ENCODE measurements at regions not wholly inside any gene's neighbourhood (a gene's known extent, or its start where the extent isn't known, plus 50 kb on each side); places are given as distances from the start of the nearest gene placed in this dataset.
"Not testable (repeated sequence)": the region's sequence is repeated elsewhere in the genome, so short reads cannot be mapped to it uniquely, and the experiment has no call there.

- intact Hi-C loops (cut with DNase I; ENCODE audit: low total_unique reads), result no loop called here
- 86 to 96% methylated on average over 4 to 5 of the region's 5 CpGs for WGBS, 2 donors
- Histone ChIP-seq H3K27me3 (no peaks in the 10 kb centered on the region), H3K27ac (no peak overlapping the region), H3K4me3 (no peak overlapping the region), H3K4me1 (peaks cover 8% of the 10 kb centered on the region), H3K36me3 (ENCODE audit: low read depth, missing control alignments) (no peaks in the 10 kb centered on the region), H3K9me3 (no peaks in the 10 kb centered on the region)
- DNase-seq, result no peak
- TF ChIP-seq CTCF (IDR thresholded peaks at IDR 0.05), result no peak
- TF ChIP-seq POLR2A (IDR thresholded peaks at IDR 0.05), result no peak
These were observed 197.7 kb downstream of the RPS24 start for GRCh38 chr10:78231327-78231726.

- H3K4me3 ChIP-seq, result no peak overlapping the region
- no peaks in the 10 kb centered on the region for H3K27me3 ChIP-seq
- no peaks in the 10 kb centered on the region for H3K36me3 ChIP-seq (ENCODE audit: low read depth, missing control alignments)
- intact Hi-C loops (cut with DNase I; ENCODE audit: low total_unique reads), result no loop called here
- peak; percentile 65 for DNase-seq
- no peaks in the 10 kb centered on the region for H3K9me3 ChIP-seq
- no peak overlapping the region for H3K27ac ChIP-seq
- WGBS, 2 donors, result 39 to 58% methylated on average over 4 of the region's 4 CpGs
- peaks cover 8% of the 10 kb centered on the region for H3K4me1 ChIP-seq
- TF ChIP-seq CTCF (IDR thresholded peaks at IDR 0.05) (peak; percentile 22 to 44 (median 39)), POLR2A (IDR thresholded peaks at IDR 0.05) (no peak)
These were observed 198.3 kb downstream of the RPS24 start for GRCh38 chr10:78231939-78232338.

GRCh38 chr10:78236416-78237015, 202.9 kb downstream of the RPS24 start:
- Histone ChIP-seq H3K36me3 (ENCODE audit: low read depth, missing control alignments) (no peaks in the 10 kb centered on the region), H3K27me3 (no peaks in the 10 kb centered on the region), H3K9me3 (no peaks in the 10 kb centered on the region), H3K4me1 (peaks cover 8% of the 10 kb centered on the region), H3K4me3 (no peak overlapping the region), H3K27ac (no peak overlapping the region)
- no peak for DNase-seq
- TF ChIP-seq POLR2A (IDR thresholded peaks at IDR 0.05), result no peak
- no peak for TF ChIP-seq CTCF (IDR thresholded peaks at IDR 0.05)
- intact Hi-C loops (cut with DNase I; ENCODE audit: low total_unique reads), result no loop called here
- WGBS, 2 donors, result 81 to 88% methylated on average over 7 of the region's 7 CpGs

GRCh38 chr10:78237951-78238350, 204.3 kb downstream of the RPS24 start:
- H3K36me3 ChIP-seq (ENCODE audit: low read depth, missing control alignments); H3K4me3 ChIP-seq; H3K27me3 ChIP-seq; H3K27ac ChIP-seq; intact Hi-C loops (cut with DNase I; ENCODE audit: low total_unique reads); DNase-seq; H3K4me1 ChIP-seq; H3K9me3 ChIP-seq: not testable (repeated sequence)
- 74 to 89% methylated on average over 5 of the region's 5 CpGs for WGBS, 2 donors

GRCh38 chr10:78247266-78247665, 213.6 kb downstream of the RPS24 start:
- no peaks in the 10 kb centered on the region for H3K4me1 ChIP-seq
- 96 to 98% methylated on average over 2 of the region's 2 CpGs for WGBS, 2 donors
- intact Hi-C loops (cut with DNase I; ENCODE audit: low total_unique reads), result no loop called here
- no peaks in the 10 kb centered on the region for H3K9me3 ChIP-seq
- no peak overlapping the region for H3K27ac ChIP-seq
- no peak for TF ChIP-seq CTCF (IDR thresholded peaks at IDR 0.05)
- no peak for TF ChIP-seq POLR2A (IDR thresholded peaks at IDR 0.05)
- DNase-seq, result no peak
- no peaks in the 10 kb centered on the region for H3K27me3 ChIP-seq
- H3K36me3 ChIP-seq (ENCODE audit: low read depth, missing control alignments), result no peaks in the 10 kb centered on the region
- no peak overlapping the region for H3K4me3 ChIP-seq

Measured in testis (tissue), 2 donors.